ENCODE measurements at regions not wholly inside any gene's neighbourhood (a gene's known extent, or its start where the extent isn't known, plus 50 kb on each side); places are given as distances from the start of the nearest gene placed in this dataset.

DNA sequence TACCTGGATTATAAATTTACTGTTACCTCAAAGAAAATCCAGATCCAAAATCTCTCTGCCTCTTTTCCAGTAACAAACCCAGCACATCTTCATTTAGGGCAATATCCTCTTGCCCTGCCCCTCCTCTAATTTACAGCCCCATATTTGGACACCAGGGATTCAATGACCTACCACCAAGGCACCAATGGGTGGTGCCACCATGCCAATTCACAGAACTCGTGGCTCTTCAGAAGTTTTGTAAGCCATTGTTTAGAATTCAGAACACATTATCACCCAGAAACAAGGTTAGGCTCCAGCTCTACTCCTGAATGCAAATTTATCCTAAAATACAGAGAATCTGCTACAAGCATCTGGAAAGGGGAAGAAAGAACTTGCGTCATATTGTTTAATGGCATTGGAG lies 67.8 kb upstream of the SASH1 start:
- TF ChIP-seq YY1 (IDR thresholded peaks at IDR 0.05; ENCODE audit: insufficient read depth, insufficient read length) (no peak), ZNF274 (IDR thresholded peaks at IDR 0.05; ENCODE audit: low read depth, low read length) (no peak)

All from NT2/D1 (cell line).